ENCODE measurements at regions not wholly inside any gene's neighbourhood (a gene's known extent, or its start where the extent isn't known, plus 50 kb on each side); places are given as distances from the start of the nearest gene placed in this dataset.
A peak's percentile ranks its signal among the peaks of the same experiment; 100 is the strongest.

DNA sequence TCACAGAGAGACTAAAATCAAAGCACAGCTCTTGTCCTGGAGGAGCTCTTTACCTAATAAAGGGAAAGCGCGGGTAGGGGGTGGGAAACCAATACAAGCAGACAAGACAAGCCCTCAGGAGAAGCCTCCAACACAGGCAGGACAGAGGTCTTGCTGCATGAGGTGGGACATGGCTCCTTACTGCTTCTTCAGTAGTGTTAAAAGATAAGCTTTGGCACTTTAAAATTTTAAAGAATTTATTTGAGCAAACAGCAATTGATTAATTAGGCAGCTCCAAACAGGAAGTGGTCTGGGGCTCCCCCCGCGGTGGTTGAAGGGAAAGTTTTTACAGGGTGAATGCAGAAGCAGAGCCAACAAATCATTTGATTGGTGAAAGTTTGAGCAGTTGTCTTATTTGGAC lies 50.3 kb upstream of the MACC1 start:
- Mint-ChIP-seq H3K9me3 (peaks cover 0 to 5% (median 0%) of the 10 kb centered on the region in 11 donors), H3K27ac (no peak overlapping the region), H3K4me3 (no peak overlapping the region), H3K27me3 (peaks cover 0 to 5% (median 0%) of the 10 kb centered on the region in 5 donors), H3K4me1 (no peaks in the 10 kb centered on the region), H3K36me3 (no peaks in the 10 kb centered on the region)
- Histone ChIP-seq H3K4me3 (ENCODE audit: low read length) (no peak overlapping the region), H3K27me3 (ENCODE audit: control insufficient read depth in 2 of 2, insufficient read depth in 2 of 2, low read length in 2 of 2) (no peaks in the 10 kb centered on the region), H3K4me1 (ENCODE audit: control insufficient read depth in 2 of 2, insufficient read depth in 2 of 2, low read length in 2 of 2) (no peaks in the 10 kb centered on the region), H3K27ac (ENCODE audit: low read depth, low read length) (no peak overlapping the region), H3K36me3 (ENCODE audit: control insufficient read depth in 2 of 3, insufficient read depth in 3 of 3, low read length in 3 of 3) (no peaks in the 10 kb centered on the region), H3K9me3 (ENCODE audit: control insufficient read depth in 2 of 3, low read length in 3 of 3) (no peaks in the 10 kb centered on the region)
- DNase-seq, result no peak
- ChIA-PET POLR2A (no interaction called here), CTCF (no interaction called here)
- intact Hi-C loops (cut with micrococcal nuclease), result no loop called here
- ATAC-seq, result no peak

GRCh38 chr7:20268824-20269223 lies 51.6 kb upstream of the MACC1 start:
- H3K4me1 Mint-ChIP-seq, result no peaks in the 10 kb centered on the region
- no peaks in the 10 kb centered on the region for H3K4me1 ChIP-seq (ENCODE audit: control insufficient read depth in 2 of 2, insufficient read depth in 2 of 2, low read length in 2 of 2)
- CTCF ChIA-PET, result no interaction called here
- peaks cover 0 to 5% (median 0%) of the 10 kb centered on the region in 5 donors for H3K27me3 Mint-ChIP-seq
- ATAC-seq (no peak), DNase-seq (no peak)
- intact Hi-C loops (cut with micrococcal nuclease), result no loop called here
- no peaks in the 10 kb centered on the region for H3K36me3 ChIP-seq (ENCODE audit: control insufficient read depth in 2 of 3, insufficient read depth in 3 of 3, low read length in 3 of 3)
- H3K27me3 ChIP-seq (ENCODE audit: control insufficient read depth in 2 of 2, insufficient read depth in 2 of 2, low read length in 2 of 2), result no peaks in the 10 kb centered on the region
- no peak overlapping the region for H3K27ac Mint-ChIP-seq
- H3K4me3 ChIP-seq (ENCODE audit: low read length), result no peak overlapping the region
- H3K36me3 Mint-ChIP-seq, result no peaks in the 10 kb centered on the region
- no peak overlapping the region for H3K4me3 Mint-ChIP-seq
- H3K27ac ChIP-seq (ENCODE audit: low read depth, low read length), result no peak overlapping the region
- POLR2A ChIA-PET, result no interaction called here
- no peaks in the 10 kb centered on the region for H3K9me3 ChIP-seq (ENCODE audit: control insufficient read depth in 2 of 3, low read length in 3 of 3)
- peaks cover 0 to 5% (median 0%) of the 10 kb centered on the region in 11 donors for H3K9me3 Mint-ChIP-seq

GRCh38 chr7:20269726-20270125 lies 52.5 kb upstream of the MACC1 start:
- Histone ChIP-seq H3K4me1 (ENCODE audit: control insufficient read depth in 2 of 2, insufficient read depth in 2 of 2, low read length in 2 of 2) (no peaks in the 10 kb centered on the region), H3K4me3 (ENCODE audit: low read length) (no peak overlapping the region), H3K27ac (ENCODE audit: low read depth, low read length) (no peak overlapping the region), H3K36me3 (ENCODE audit: control insufficient read depth in 2 of 3, insufficient read depth in 3 of 3, low read length in 3 of 3) (no peaks in the 10 kb centered on the region), H3K27me3 (ENCODE audit: control insufficient read depth in 2 of 2, insufficient read depth in 2 of 2, low read length in 2 of 2) (no peaks in the 10 kb centered on the region), H3K9me3 (ENCODE audit: control insufficient read depth in 2 of 3, low read length in 3 of 3) (no peaks in the 10 kb centered on the region)
- ChIA-PET POLR2A (no interaction called here), CTCF (no interaction called here)
- DNase-seq, result no peak
- peaks cover 0 to 5% (median 0%) of the 10 kb centered on the region in 11 donors for H3K9me3 Mint-ChIP-seq
- H3K36me3 Mint-ChIP-seq, result no peaks in the 10 kb centered on the region
- no peaks in the 10 kb centered on the region for H3K4me1 Mint-ChIP-seq
- no peak for ATAC-seq
- intact Hi-C loops (cut with micrococcal nuclease), result no loop called here
- H3K4me3 Mint-ChIP-seq, result no peak overlapping the region
- H3K27ac Mint-ChIP-seq, result no peak overlapping the region
- H3K27me3 Mint-ChIP-seq, result peaks cover 0 to 5% (median 0%) of the 10 kb centered on the region in 5 donors

DNA sequence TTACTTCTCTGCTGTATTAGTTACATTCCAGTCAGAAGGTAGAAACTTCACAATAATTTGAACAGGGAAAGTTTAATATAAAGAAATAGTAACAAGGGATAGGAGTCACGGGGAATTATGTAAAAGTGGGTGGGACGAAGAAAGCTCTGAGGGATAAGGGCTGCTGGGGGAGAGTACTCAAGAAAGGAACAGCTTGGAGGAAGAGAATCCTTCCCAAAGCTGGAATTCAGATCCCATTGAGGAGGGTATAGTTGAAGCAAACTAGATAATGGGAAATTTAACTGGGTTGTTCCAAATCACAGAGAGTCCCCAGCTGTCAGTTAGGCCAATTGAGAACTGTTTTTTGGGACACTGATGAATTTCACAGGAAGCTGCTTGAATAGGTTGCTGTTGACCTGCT lies 53.2 kb upstream of the MACC1 start:
- DNase-seq, result no peak
- no peaks in the 10 kb centered on the region for H3K36me3 Mint-ChIP-seq
- H3K4me3 Mint-ChIP-seq, result no peak overlapping the region
- H3K27me3 Mint-ChIP-seq, result peaks cover 0 to 5% (median 0%) of the 10 kb centered on the region in 5 donors
- POLR2A ChIA-PET, result no interaction called here
- Histone ChIP-seq H3K27ac (ENCODE audit: low read depth, low read length) (no peak overlapping the region), H3K27me3 (ENCODE audit: control insufficient read depth in 2 of 2, insufficient read depth in 2 of 2, low read length in 2 of 2) (no peaks in the 10 kb centered on the region), H3K36me3 (ENCODE audit: control insufficient read depth in 2 of 3, insufficient read depth in 3 of 3, low read length in 3 of 3) (no peaks in the 10 kb centered on the region), H3K4me3 (ENCODE audit: low read length) (no peak overlapping the region), H3K4me1 (ENCODE audit: control insufficient read depth in 2 of 2, insufficient read depth in 2 of 2, low read length in 2 of 2) (no peaks in the 10 kb centered on the region), H3K9me3 (ENCODE audit: control insufficient read depth in 2 of 3, low read length in 3 of 3) (no peaks in the 10 kb centered on the region)
- H3K9me3 Mint-ChIP-seq, result peaks cover 0 to 5% (median 0%) of the 10 kb centered on the region in 11 donors
- no peak overlapping the region for H3K27ac Mint-ChIP-seq
- H3K4me1 Mint-ChIP-seq, result no peaks in the 10 kb centered on the region
- intact Hi-C loops (cut with micrococcal nuclease), result no loop called here
- CTCF ChIA-PET, result no interaction called here
- ATAC-seq, result no peak

- Mint-ChIP-seq H3K36me3 (no peaks in the 10 kb centered on the region), H3K27me3 (peaks cover 0 to 5% (median 0%) of the 10 kb centered on the region in 5 donors), H3K9me3 (peaks cover 0 to 5% (median 0%) of the 10 kb centered on the region in 11 donors), H3K4me3 (no peak overlapping the region), H3K4me1 (no peaks in the 10 kb centered on the region), H3K27ac (no peak overlapping the region)
- Histone ChIP-seq H3K36me3 (ENCODE audit: control insufficient read depth in 2 of 3, insufficient read depth in 3 of 3, low read length in 3 of 3) (no peaks in the 10 kb centered on the region), H3K27me3 (ENCODE audit: control insufficient read depth in 2 of 2, insufficient read depth in 2 of 2, low read length in 2 of 2) (no peaks in the 10 kb centered on the region), H3K4me3 (ENCODE audit: low read length) (no peak overlapping the region), H3K27ac (ENCODE audit: low read depth, low read length) (no peak overlapping the region), H3K4me1 (ENCODE audit: control insufficient read depth in 2 of 2, insufficient read depth in 2 of 2, low read length in 2 of 2) (no peaks in the 10 kb centered on the region), H3K9me3 (ENCODE audit: control insufficient read depth in 2 of 3, low read length in 3 of 3) (no peaks in the 10 kb centered on the region)
- DNase-seq, result no peak
- no peak for ATAC-seq
- ChIA-PET CTCF (no interaction called here), POLR2A (no interaction called here)
- intact Hi-C loops (cut with micrococcal nuclease), result no loop called here
Observed at GRCh38 chr7:20270867-20271266, 53.7 kb upstream of the MACC1 start.

GRCh38 chr7:20275637-20276036 lies 55.1 kb upstream of the ITGB8 start:
- intact Hi-C loops (cut with micrococcal nuclease), result no loop called here
- no peaks in the 10 kb centered on the region for H3K4me1 Mint-ChIP-seq
- H3K9me3 Mint-ChIP-seq, result no peaks in the 10 kb centered on the region
- ChIA-PET POLR2A (no interaction called here), CTCF (no interaction called here)
- no peak for DNase-seq
- H3K27me3 Mint-ChIP-seq, result no peaks in the 10 kb centered on the region
- Histone ChIP-seq H3K27ac (ENCODE audit: low read depth, low read length) (no peak overlapping the region), H3K9me3 (ENCODE audit: control insufficient read depth in 2 of 3, low read length in 3 of 3) (no peaks in the 10 kb centered on the region), H3K36me3 (ENCODE audit: control insufficient read depth in 2 of 3, insufficient read depth in 3 of 3, low read length in 3 of 3) (no peaks in the 10 kb centered on the region), H3K4me3 (ENCODE audit: low read length) (no peak overlapping the region), H3K27me3 (ENCODE audit: control insufficient read depth in 2 of 2, insufficient read depth in 2 of 2, low read length in 2 of 2) (no peaks in the 10 kb centered on the region), H3K4me1 (ENCODE audit: control insufficient read depth in 2 of 2, insufficient read depth in 2 of 2, low read length in 2 of 2) (no peaks in the 10 kb centered on the region)
- H3K27ac Mint-ChIP-seq, result no peak overlapping the region
- no peak for ATAC-seq
- no peak overlapping the region for H3K4me3 Mint-ChIP-seq
- no peaks in the 10 kb centered on the region for H3K36me3 Mint-ChIP-seq

GRCh38 chr7:20276705-20277472 lies 53.8 kb upstream of the ITGB8 start:
- Histone ChIP-seq H3K9me3 (ENCODE audit: control insufficient read depth in 2 of 3, low read length in 3 of 3) (no peaks in the 10 kb centered on the region), H3K27ac (ENCODE audit: low read depth, low read length) (no peak overlapping the region), H3K27me3 (ENCODE audit: control insufficient read depth in 2 of 2, insufficient read depth in 2 of 2, low read length in 2 of 2) (no peaks in the 10 kb centered on the region), H3K36me3 (ENCODE audit: control insufficient read depth in 2 of 3, insufficient read depth in 3 of 3, low read length in 3 of 3) (no peaks in the 10 kb centered on the region), H3K4me3 (ENCODE audit: low read length) (no peak overlapping the region), H3K4me1 (ENCODE audit: control insufficient read depth in 2 of 2, insufficient read depth in 2 of 2, low read length in 2 of 2) (no peaks in the 10 kb centered on the region)
- Mint-ChIP-seq H3K4me3 (no peak overlapping the region), H3K27me3 (no peaks in the 10 kb centered on the region), H3K4me1 (no peaks in the 10 kb centered on the region), H3K9me3 (no peaks in the 10 kb centered on the region), H3K27ac (no peak overlapping the region), H3K36me3 (no peaks in the 10 kb centered on the region)
- peak; percentile 32 for ATAC-seq
- ChIA-PET POLR2A (no interaction called here), CTCF (no interaction called here)
- intact Hi-C loops (cut with micrococcal nuclease), result no loop called here
- peak in 2 of 9 donors; percentile 15 to 18 for DNase-seq

Data from naive thymus-derived CD4-positive, alpha-beta T cell (primary cell).